SJSA1 (cell line): ENCODE measurements at regions not wholly inside any gene's neighbourhood (a gene's known extent, or its start where the extent isn't known, plus 50 kb on each side); places are given as distances from the start of the nearest gene placed in this dataset.

Experiments used
- DNase-seq, 2 experiments: peaks; one replicate each; pipeline ENCODE4 v3.0.0-alpha.2; 2015 to 2020; ENCODE audit warnings: low spot score in 2 of 2, low read depth in 1 of 2
- H3K27ac ChIP-seq: fragments of 250-450 bp; sonication (Bioruptor Pico); 2 replicates; pipeline ENCODE4 v1.5.1; 2020; ENCODE audit warnings: mild to moderate bottlenecking, moderate library complexity
- H3K27me3 ChIP-seq: fragments of 250-450 bp; sonication (Bioruptor Pico); replicated peaks from 2 replicates; pipeline ENCODE4 v1.5.1; 2020; ENCODE audit warnings: mild to moderate bottlenecking, moderate library complexity
- H3K36me3 ChIP-seq: fragments of 250-450 bp; sonication (Bioruptor Pico); 2 replicates; pipeline ENCODE4 v1.5.1; 2020; ENCODE audit warnings: mild to moderate bottlenecking
- H3K4me1 ChIP-seq: fragments of 250-450 bp; sonication (Bioruptor Pico); replicated peaks from 2 replicates; pipeline ENCODE4 v1.6.1; 2021; ENCODE audit warnings: mild to moderate bottlenecking
- H3K4me3 ChIP-seq: fragments of 250-450 bp; sonication (Bioruptor Pico); 2 replicates; pipeline ENCODE4 v1.5.1; 2020; ENCODE audit warnings: mild to moderate bottlenecking
- H3K9me3 ChIP-seq: fragments of 250-450 bp; sonication (Bioruptor Pico); replicated peaks from 2 replicates; pipeline ENCODE4 v1.5.1; 2020; ENCODE audit warnings: mild to moderate bottlenecking

DNA sequence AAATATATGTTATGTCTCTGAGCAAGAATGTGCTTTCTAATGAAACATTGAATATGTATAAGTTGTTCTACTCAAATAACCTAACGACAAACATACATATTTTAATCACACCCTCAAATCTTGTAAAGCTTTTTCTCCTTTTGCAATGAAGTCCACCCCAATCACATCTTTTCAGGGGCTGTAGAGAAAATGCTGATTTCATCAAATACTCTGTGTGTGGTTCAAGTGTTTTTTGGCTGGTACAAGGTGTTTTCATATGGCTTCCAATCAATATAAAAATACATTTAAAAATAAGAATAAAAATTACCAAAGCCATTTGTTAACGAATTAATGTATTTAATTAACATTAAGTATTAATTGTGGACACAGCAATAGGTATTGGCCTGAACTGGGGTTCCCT, 57.2 kb upstream of the TMEM196 start:
- H3K36me3 ChIP-seq: no peaks in the 10 kb centered on the region
- H3K27ac ChIP-seq: no peak overlapping the region
- H3K4me3 ChIP-seq: no peak overlapping the region
- DNase-seq: no peak
- H3K4me1 ChIP-seq: no peaks in the 10 kb centered on the region
- H3K9me3 ChIP-seq: no peaks in the 10 kb centered on the region
- H3K27me3 ChIP-seq: no peaks in the 10 kb centered on the region
